Loucy (cell line): ENCODE measurements at regions not wholly inside any gene's neighbourhood (a gene's known extent, or its start where the extent isn't known, plus 50 kb on each side); places are given as distances from the start of the nearest gene placed in this dataset.

ENCODE experiments used
- H2AFZ ChIP-seq: fragments of 200-600 bp; sonication (generic); 2 replicates; pipeline ENCODE4 v1.6.0; 2016; ENCODE audit warnings: antibody characterized with exemption, mild to moderate bottlenecking, low read length, moderate library complexity
- H3F3A ChIP-seq: fragments of 200-600 bp; 2 replicates; pipeline ENCODE4 v1.6.0; 2016; ENCODE audit warnings: antibody characterized with exemption, low read depth, mild to moderate bottlenecking
- H3K27me3 ChIP-seq: fragments of 200-600 bp; sonication (generic); 2 replicates; pipeline ENCODE4 v1.6.1; 2014; ENCODE audit warnings: low read length, mild to moderate bottlenecking; ENCODE audit not compliant: insufficient read depth, poor library complexity, severe bottlenecking
- H3K36me3 ChIP-seq: fragments of 200-600 bp; sonication (generic); 2 replicates; pipeline ENCODE4 v1.6.1; 2016; ENCODE audit warnings: low read length; ENCODE audit not compliant: insufficient read depth
- H3K4me1 ChIP-seq: fragments of 200-600 bp; sonication (generic); 2 replicates; pipeline ENCODE4 v1.5.1; 2014; ENCODE audit warnings: low read length, mild to moderate bottlenecking; ENCODE audit not compliant: insufficient read depth, poor library complexity, severe bottlenecking
- H3K4me2 ChIP-seq: fragments of 200-600 bp; sonication (generic); 2 replicates; pipeline ENCODE4 v1.6.0; 2014; ENCODE audit warnings: antibody characterized with exemption, low read length, low read depth, mild to moderate bottlenecking; ENCODE audit not compliant: poor library complexity, severe bottlenecking
- H3K4me3 ChIP-seq: fragments of 200-600 bp; sonication (generic); 2 replicates; pipeline ENCODE4 v1.5.1; 2014; ENCODE audit warnings: low read length, mild to moderate bottlenecking, mixed read lengths; ENCODE audit not compliant: poor library complexity, severe bottlenecking
- H3K79me2 ChIP-seq: fragments of 200-600 bp; sonication (generic); 2 replicates; pipeline ENCODE4 v1.6.1; 2014; ENCODE audit warnings: low read length; ENCODE audit not compliant: insufficient read depth
- H3K9ac ChIP-seq: fragments of 200-600 bp; sonication (generic); 2 replicates; pipeline ENCODE4 v1.6.0; 2014; ENCODE audit warnings: mild to moderate bottlenecking, low read depth, low read length, moderate library complexity; ENCODE audit not compliant: poor library complexity, severe bottlenecking
- H3K9me2 ChIP-seq: fragments of 200-600 bp; sonication (generic); replicated peaks from 2 replicates; pipeline ENCODE4 v1.6.1; 2016; ENCODE audit warnings: low read depth, low read length, mixed read lengths
- H3K9me3 ChIP-seq: fragments of 200-600 bp; sonication (generic); 2 replicates; pipeline ENCODE4 v1.6.1; 2014; ENCODE audit warnings: mild to moderate bottlenecking, antibody characterized with exemption, low read length, low read depth; ENCODE audit not compliant: insufficient read depth
- H4K20me1 ChIP-seq: fragments of 200-600 bp; sonication (generic); 2 replicates; pipeline ENCODE4 v1.6.0; 2014; ENCODE audit warnings: antibody characterized with exemption, low read length, mild to moderate bottlenecking; ENCODE audit not compliant: insufficient read depth, poor library complexity, severe bottlenecking
- CTCF ChIP-seq: fragments of 200-600 bp; sonication (generic); conservative IDR thresholded peaks from 2 replicates; pipeline ENCODE4 v1.5.1; 2014; ENCODE audit warnings: mild to moderate bottlenecking, antibody characterized with exemption, low read length
- EZH2phosphoT487 ChIP-seq: fragments of 200-600 bp; IDR thresholded peaks from 2 replicates; pipeline ENCODE4 v1.6.1; 2018; ENCODE audit warnings: antibody characterized with exemption, mild to moderate bottlenecking, moderate library complexity, borderline replicate concordance

- H3F3A ChIP-seq = no peaks in the 10 kb centered on the region
- no peaks in the 10 kb centered on the region for H4K20me1 ChIP-seq
- H2AFZ ChIP-seq = no peak overlapping the region
- H3K4me2 ChIP-seq = no peak overlapping the region
- H3K9me2 ChIP-seq = no peaks in the 10 kb centered on the region
- no peak overlapping the region for H3K4me3 ChIP-seq
- no peak overlapping the region for H3K9ac ChIP-seq
- no peaks in the 10 kb centered on the region for H3K36me3 ChIP-seq
- no peaks in the 10 kb centered on the region for H3K27me3 ChIP-seq
- H3K9me3 ChIP-seq = peaks cover 7% of the 10 kb centered on the region; the same call in 1 of the 2 replicates
- no peaks in the 10 kb centered on the region for H3K79me2 ChIP-seq
- no peaks in the 10 kb centered on the region for H3K4me1 ChIP-seq
- TF ChIP-seq EZH2phosphoT487 (no peak), CTCF (no peak)
These were observed 398.0 kb downstream of the FSCB start for GRCh38 chr14:44109036-44109435.

- Histone ChIP-seq H3K27me3 (no peaks in the 10 kb centered on the region), H3K79me2 (no peaks in the 10 kb centered on the region), H3K4me1 (no peaks in the 10 kb centered on the region), H3F3A (no peaks in the 10 kb centered on the region), H4K20me1 (no peaks in the 10 kb centered on the region), H3K9me2 (no peaks in the 10 kb centered on the region), H3K36me3 (no peaks in the 10 kb centered on the region), H3K9ac (no peak overlapping the region), H3K4me2 (no peak overlapping the region), H3K4me3 (no peak overlapping the region), H3K9me3 (peaks cover 7% of the 10 kb centered on the region; the same call in 1 of the 2 replicates), H2AFZ (no peak overlapping the region)
- TF ChIP-seq CTCF = no peak
- TF ChIP-seq EZH2phosphoT487 = no peak
These were observed 398.5 kb downstream of the FSCB start for GRCh38 chr14:44108601-44109000.

GRCh38 chr14:44107156-44107555 lies 399.9 kb downstream of the FSCB start:
- H2AFZ ChIP-seq = no peak overlapping the region
- H3K9me3 ChIP-seq = peaks cover 7% of the 10 kb centered on the region; the same call in 1 of the 2 replicates
- H3K4me2 ChIP-seq = no peak overlapping the region
- H3K36me3 ChIP-seq = no peaks in the 10 kb centered on the region
- H3K4me1 ChIP-seq = no peaks in the 10 kb centered on the region
- no peak overlapping the region for H3K4me3 ChIP-seq
- no peaks in the 10 kb centered on the region for H3K27me3 ChIP-seq
- H3K79me2 ChIP-seq = no peaks in the 10 kb centered on the region
- H3F3A ChIP-seq = no peaks in the 10 kb centered on the region
- H3K9me2 ChIP-seq = no peaks in the 10 kb centered on the region
- TF ChIP-seq EZH2phosphoT487 (no peak), CTCF (no peak)
- no peaks in the 10 kb centered on the region for H4K20me1 ChIP-seq
- H3K9ac ChIP-seq = no peak overlapping the region
